HepG2 (cell line): ENCODE measurements at regions not wholly inside any gene's neighbourhood (a gene's known extent, or its start where the extent isn't known, plus 50 kb on each side); places are given as distances from the start of the nearest gene placed in this dataset.

Source experiments
- ADNP ChIP-seq: sonication (generic); formaldehyde crosslinking; IDR thresholded peaks from 2 replicates; pipeline ENCODE4 v1.4.0; 2020; ENCODE audit warnings: missing genetic modification reagents
- EED ChIP-seq: sonication (generic); formaldehyde crosslinking; IDR thresholded peaks from 2 replicates; pipeline ENCODE4 v1.5.0; 2020; ENCODE audit warnings: mild to moderate bottlenecking, missing genetic modification reagents
- RBAK ChIP-seq: sonication (generic); formaldehyde crosslinking; IDR thresholded peaks from 2 replicates; pipeline ENCODE4 v1.5.1; 2020; ENCODE audit warnings: mild to moderate bottlenecking, missing genetic modification reagents
- TBP ChIP-seq: sonication (generic); formaldehyde crosslinking; IDR thresholded peaks from 2 replicates; pipeline ENCODE4 v1.5.0; 2020; ENCODE audit warnings: missing genetic modification reagents
- U2AF2 ChIP-seq: fragments of 200-400 bp; formaldehyde crosslinking; IDR thresholded peaks from 2 replicates; pipeline ENCODE4 v1.6.1; 2017; ENCODE audit warnings: low read depth, mild to moderate bottlenecking, low read length
- YEATS4 ChIP-seq: sonication (generic); formaldehyde crosslinking; IDR thresholded peaks from 2 replicates; pipeline ENCODE4 v1.4.0; 2020; ENCODE audit warnings: missing genetic modification reagents, borderline replicate concordance
- ZBTB40 ChIP-seq, 2 experiments: fragments of 450-650 bp in 1 of 2; sonication (generic) in 1 of 2; formaldehyde crosslinking in 1 of 2; IDR thresholded peaks; 2 replicates each; pipeline versions ENCODE4 v1.6.1 to v1.8.0; 2016 to 2022; ENCODE audit warnings: antibody characterized with exemption in 1 of 2, mild to moderate bottlenecking in 1 of 2, missing genetic modification reagents in 1 of 2
- TF ChIP-seq, protein P1 (sequence below): sonication (generic); formaldehyde crosslinking; IDR thresholded peaks from 2 replicates; pipeline ENCODE4 v1.5.0; 2020; ENCODE audit warnings: mild to moderate bottlenecking, missing genetic modification reagents, borderline replicate concordance
- TF ChIP-seq, protein P2 (sequence below): sonication (generic); formaldehyde crosslinking; IDR thresholded peaks from 2 replicates; pipeline ENCODE4 v1.8.0; 2022; ENCODE audit warnings: mild to moderate bottlenecking, missing genetic modification reagents; ENCODE audit not compliant: insufficient replicate concordance

DNA sequence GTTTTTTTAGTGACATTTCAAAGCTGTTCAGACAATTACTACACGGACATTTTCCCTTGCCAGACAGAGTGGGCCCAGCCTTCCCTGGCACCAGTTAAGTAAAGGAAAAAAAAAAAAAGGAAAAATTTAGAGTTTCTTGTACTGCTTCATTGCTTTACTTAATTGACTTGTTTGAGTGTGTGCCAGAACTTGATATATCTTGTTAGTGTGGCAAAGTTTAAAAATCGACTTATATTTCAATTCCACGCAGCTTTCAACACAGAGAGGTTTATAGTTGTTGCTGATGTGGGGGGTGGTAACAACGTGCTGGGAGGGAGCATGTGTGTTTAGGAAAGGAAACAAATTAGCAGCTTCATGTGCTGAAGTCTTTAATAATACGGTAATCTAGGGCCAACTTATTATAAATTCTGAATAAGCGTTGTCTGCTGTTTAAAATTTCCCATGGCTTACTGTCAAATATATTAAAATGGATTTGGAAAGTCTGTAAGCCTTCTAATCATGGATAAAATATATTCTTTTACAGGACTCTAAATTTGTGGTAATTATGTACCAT, 1104.6 kb downstream of the SORCS3 start (continued):
- TF ChIP-seq ZBTB40 (IDR thresholded peaks at IDR 0.05), result no peak
- no peak for TF ChIP-seq ZBTB40 (CRISPR knock-in tag; IDR thresholded peaks at IDR 0.05)
- TF ChIP-seq YEATS4 (CRISPR knock-in tag), result no peak
- TF ChIP-seq U2AF2, result no peak
- TF ChIP-seq, protein P1, sequence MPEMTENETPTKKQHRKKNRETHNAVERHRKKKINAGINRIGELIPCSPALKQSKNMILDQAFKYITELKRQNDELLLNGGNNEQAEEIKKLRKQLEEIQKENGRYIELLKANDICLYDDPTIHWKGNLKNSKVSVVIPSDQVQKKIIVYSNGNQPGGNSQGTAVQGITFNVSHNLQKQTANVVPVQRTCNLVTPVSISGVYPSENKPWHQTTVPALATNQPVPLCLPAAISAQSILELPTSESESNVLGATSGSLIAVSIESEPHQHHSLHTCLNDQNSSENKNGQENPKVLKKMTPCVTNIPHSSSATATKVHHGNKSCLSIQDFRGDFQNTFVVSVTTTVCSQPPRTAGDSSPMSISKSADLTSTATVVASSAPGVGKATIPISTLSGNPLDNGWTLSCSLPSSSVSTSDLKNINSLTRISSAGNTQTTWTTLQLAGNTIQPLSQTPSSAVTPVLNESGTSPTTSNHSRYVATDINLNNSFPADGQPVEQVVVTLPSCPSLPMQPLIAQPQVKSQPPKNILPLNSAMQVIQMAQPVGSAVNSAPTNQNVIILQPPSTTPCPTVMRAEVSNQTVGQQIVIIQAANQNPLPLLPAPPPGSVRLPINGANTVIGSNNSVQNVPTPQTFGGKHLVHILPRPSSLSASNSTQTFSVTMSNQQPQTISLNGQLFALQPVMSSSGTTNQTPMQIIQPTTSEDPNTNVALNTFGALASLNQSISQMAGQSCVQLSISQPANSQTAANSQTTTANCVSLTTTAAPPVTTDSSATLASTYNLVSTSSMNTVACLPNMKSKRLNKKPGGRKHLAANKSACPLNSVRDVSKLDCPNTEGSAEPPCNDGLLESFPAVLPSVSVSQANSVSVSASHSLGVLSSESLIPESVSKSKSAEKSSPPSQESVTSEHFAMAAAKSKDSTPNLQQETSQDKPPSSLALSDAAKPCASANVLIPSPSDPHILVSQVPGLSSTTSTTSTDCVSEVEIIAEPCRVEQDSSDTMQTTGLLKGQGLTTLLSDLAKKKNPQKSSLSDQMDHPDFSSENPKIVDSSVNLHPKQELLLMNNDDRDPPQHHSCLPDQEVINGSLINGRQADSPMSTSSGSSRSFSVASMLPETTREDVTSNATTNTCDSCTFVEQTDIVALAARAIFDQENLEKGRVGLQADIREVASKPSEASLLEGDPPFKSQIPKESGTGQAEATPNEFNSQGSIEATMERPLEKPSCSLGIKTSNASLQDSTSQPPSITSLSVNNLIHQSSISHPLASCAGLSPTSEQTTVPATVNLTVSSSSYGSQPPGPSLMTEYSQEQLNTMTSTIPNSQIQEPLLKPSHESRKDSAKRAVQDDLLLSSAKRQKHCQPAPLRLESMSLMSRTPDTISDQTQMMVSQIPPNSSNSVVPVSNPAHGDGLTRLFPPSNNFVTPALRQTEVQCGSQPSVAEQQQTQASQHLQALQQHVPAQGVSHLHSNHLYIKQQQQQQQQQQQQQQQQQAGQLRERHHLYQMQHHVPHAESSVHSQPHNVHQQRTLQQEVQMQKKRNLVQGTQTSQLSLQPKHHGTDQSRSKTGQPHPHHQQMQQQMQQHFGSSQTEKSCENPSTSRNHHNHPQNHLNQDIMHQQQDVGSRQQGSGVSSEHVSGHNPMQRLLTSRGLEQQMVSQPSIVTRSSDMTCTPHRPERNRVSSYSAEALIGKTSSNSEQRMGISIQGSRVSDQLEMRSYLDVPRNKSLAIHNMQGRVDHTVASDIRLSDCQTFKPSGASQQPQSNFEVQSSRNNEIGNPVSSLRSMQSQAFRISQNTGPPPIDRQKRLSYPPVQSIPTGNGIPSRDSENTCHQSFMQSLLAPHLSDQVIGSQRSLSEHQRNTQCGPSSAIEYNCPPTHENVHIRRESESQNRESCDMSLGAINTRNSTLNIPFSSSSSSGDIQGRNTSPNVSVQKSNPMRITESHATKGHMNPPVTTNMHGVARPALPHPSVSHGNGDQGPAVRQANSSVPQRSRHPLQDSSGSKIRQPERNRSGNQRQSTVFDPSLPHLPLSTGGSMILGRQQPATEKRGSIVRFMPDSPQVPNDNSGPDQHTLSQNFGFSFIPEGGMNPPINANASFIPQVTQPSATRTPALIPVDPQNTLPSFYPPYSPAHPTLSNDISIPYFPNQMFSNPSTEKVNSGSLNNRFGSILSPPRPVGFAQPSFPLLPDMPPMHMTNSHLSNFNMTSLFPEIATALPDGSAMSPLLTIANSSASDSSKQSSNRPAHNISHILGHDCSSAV (CRISPR knock-in tag), result no peak
- TF ChIP-seq TBP (CRISPR knock-in tag), result no peak
- TF ChIP-seq EED (CRISPR knock-in tag), result no peak
- no peak for TF ChIP-seq ADNP (CRISPR knock-in tag)
- TF ChIP-seq, protein P2, sequence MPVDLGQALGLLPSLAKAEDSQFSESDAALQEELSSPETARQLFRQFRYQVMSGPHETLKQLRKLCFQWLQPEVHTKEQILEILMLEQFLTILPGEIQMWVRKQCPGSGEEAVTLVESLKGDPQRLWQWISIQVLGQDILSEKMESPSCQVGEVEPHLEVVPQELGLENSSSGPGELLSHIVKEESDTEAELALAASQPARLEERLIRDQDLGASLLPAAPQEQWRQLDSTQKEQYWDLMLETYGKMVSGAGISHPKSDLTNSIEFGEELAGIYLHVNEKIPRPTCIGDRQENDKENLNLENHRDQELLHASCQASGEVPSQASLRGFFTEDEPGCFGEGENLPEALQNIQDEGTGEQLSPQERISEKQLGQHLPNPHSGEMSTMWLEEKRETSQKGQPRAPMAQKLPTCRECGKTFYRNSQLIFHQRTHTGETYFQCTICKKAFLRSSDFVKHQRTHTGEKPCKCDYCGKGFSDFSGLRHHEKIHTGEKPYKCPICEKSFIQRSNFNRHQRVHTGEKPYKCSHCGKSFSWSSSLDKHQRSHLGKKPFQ, result no peak
- no peak for TF ChIP-seq RBAK (CRISPR knock-in tag)
